ENCODE measurements at regions not wholly inside any gene's neighbourhood (a gene's known extent, or its start where the extent isn't known, plus 50 kb on each side); places are given as distances from the start of the nearest gene placed in this dataset.

DNA sequence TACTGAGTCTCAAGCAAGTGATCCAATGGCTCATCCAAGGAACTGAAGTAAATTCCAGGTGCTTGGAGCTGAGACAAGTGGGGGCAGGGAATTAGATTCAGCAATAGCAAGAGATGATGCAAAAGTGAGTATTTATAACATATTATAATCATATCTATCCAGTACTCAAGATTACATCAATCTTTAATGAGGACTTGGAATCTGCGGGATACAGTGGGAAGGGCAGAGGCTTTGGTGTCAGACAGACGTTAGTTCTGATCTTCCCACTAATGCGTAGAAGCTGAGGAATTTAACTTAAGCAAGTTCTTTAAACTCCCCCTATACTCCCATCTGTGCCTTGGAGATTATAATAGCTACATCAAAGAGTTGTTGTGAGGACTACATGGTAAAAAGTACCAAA lies 143.4 kb upstream of the NWD2 start:
- TF ChIP-seq POLR2A (IDR thresholded peaks at IDR 0.05), result no peak
- TF ChIP-seq, protein P1, sequence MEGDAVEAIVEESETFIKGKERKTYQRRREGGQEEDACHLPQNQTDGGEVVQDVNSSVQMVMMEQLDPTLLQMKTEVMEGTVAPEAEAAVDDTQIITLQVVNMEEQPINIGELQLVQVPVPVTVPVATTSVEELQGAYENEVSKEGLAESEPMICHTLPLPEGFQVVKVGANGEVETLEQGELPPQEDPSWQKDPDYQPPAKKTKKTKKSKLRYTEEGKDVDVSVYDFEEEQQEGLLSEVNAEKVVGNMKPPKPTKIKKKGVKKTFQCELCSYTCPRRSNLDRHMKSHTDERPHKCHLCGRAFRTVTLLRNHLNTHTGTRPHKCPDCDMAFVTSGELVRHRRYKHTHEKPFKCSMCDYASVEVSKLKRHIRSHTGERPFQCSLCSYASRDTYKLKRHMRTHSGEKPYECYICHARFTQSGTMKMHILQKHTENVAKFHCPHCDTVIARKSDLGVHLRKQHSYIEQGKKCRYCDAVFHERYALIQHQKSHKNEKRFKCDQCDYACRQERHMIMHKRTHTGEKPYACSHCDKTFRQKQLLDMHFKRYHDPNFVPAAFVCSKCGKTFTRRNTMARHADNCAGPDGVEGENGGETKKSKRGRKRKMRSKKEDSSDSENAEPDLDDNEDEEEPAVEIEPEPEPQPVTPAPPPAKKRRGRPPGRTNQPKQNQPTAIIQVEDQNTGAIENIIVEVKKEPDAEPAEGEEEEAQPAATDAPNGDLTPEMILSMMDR (IDR thresholded peaks at IDR 0.05 in 8 of 11, conservative IDR thresholded peaks at IDR 0.05 in 3 of 11), result no peak
